ENCODE measurements at regions not wholly inside any gene's neighbourhood (a gene's known extent, or its start where the extent isn't known, plus 50 kb on each side); places are given as distances from the start of the nearest gene placed in this dataset.

DNA sequence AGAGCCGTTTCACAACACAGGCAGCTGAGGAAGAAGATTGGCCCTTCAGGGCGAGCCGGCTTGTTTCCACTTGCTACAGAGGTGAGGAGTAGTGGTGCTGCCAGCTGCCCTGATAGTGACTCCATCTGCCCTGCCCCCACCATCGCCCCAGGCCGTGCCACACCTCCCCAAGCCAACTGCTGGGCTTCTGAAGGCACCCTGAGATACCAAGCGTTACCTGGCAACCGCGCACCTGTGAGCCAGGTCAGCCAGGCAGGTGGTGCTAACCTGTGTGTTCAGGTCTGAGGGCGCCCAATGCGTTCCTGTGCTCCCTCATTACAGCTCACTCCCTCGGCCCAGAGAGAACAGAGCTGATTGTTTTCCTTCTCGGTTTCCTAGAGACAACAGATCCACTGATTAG lies 299.1 kb upstream of the ID4 start:
- Histone ChIP-seq H3K9me3 (replicated peaks in 1 of 2; ENCODE audit: control insufficient read depth in 1 of 2, insufficient read depth in 1 of 2, low read length in 2 of 2) (peaks cover 3 to 18% of the 10 kb centered on the region in 2 donors), H2AFZ (ENCODE audit: insufficient read depth, low read depth, low read length, poor library complexity, severe bottlenecking) (no peak overlapping the region), H3K27ac (ENCODE audit: low read depth in 1 of 2, low read length in 2 of 2) (no peak overlapping the region), H3K27me3 (ENCODE audit: control insufficient read depth in 2 of 2, insufficient read depth in 2 of 2, low read length in 2 of 2) (no peaks in the 10 kb centered on the region), H3K36me3 (replicated peaks in 1 of 2; ENCODE audit: control insufficient read depth in 1 of 2, insufficient read depth in 2 of 2, low read length in 2 of 2) (no peaks in the 10 kb centered on the region), H3K4me1 (ENCODE audit: control insufficient read depth in 1 of 2, insufficient read depth in 2 of 2, low read length in 2 of 2) (no peaks in the 10 kb centered on the region), H3K9ac (ENCODE audit: insufficient read depth, low read length, poor library complexity, severe bottlenecking) (no peak overlapping the region), H4K20me1 (ENCODE audit: insufficient read depth, low read length) (no peaks in the 10 kb centered on the region), H3K4me2 (replicated peaks; ENCODE audit: extremely low read depth, low read length, poor library complexity, severe bottlenecking) (no peak overlapping the region), H3K4me3 (replicated peaks in 1 of 3; ENCODE audit: low read depth in 2 of 3, low read length in 3 of 3) (no peak overlapping the region), H3K79me2 (ENCODE audit: insufficient read depth, low read length) (no peaks in the 10 kb centered on the region)
- 92% methylated on average over 9 of the region's 12 CpGs for WGBS (ENCODE audit: insufficient coverage)
- peaks cover 8 to 16% (median 12%) of the 10 kb centered on the region in 7 donors for H3K9me3 Mint-ChIP-seq
- no peaks in the 10 kb centered on the region for H3K4me1 Mint-ChIP-seq
- TF ChIP-seq, protein P1, sequence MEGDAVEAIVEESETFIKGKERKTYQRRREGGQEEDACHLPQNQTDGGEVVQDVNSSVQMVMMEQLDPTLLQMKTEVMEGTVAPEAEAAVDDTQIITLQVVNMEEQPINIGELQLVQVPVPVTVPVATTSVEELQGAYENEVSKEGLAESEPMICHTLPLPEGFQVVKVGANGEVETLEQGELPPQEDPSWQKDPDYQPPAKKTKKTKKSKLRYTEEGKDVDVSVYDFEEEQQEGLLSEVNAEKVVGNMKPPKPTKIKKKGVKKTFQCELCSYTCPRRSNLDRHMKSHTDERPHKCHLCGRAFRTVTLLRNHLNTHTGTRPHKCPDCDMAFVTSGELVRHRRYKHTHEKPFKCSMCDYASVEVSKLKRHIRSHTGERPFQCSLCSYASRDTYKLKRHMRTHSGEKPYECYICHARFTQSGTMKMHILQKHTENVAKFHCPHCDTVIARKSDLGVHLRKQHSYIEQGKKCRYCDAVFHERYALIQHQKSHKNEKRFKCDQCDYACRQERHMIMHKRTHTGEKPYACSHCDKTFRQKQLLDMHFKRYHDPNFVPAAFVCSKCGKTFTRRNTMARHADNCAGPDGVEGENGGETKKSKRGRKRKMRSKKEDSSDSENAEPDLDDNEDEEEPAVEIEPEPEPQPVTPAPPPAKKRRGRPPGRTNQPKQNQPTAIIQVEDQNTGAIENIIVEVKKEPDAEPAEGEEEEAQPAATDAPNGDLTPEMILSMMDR (IDR thresholded peaks at IDR 0.05), result no peak
- no peaks in the 10 kb centered on the region for H3K27me3 Mint-ChIP-seq (ENCODE audit: low read depth in 3 of 3)
- H3K36me3 Mint-ChIP-seq, result no peaks in the 10 kb centered on the region
- no peak overlapping the region for H3K27ac Mint-ChIP-seq
- no peak overlapping the region for H3K4me3 Mint-ChIP-seq
- intact Hi-C loops (cut with micrococcal nuclease), result no loop called here
- no peak for DNase-seq

DNA sequence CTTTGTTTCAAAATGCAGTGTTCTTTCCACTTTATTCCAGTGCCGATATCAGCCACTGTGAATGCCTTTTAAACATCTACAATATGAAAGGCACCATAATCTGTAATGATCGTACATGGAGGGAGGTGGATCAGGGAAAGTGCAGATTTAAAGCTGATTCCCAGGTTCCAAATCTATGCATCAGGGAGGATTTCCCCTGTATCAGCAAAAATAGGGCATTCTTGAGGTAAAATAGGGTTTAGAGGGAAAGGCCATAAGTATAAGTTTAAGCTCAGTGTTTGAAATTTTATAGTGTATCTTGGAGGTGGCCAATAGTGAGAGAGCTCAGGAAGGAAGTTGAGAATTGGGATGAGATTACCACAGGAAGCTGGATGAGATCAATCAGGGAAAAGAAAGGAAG lies 289.7 kb upstream of the ID4 start:
- H3K4me3 Mint-ChIP-seq, result no peak overlapping the region
- Histone ChIP-seq H3K4me3 (replicated peaks in 1 of 3; ENCODE audit: low read depth in 2 of 3, low read length in 3 of 3) (no peak overlapping the region), H3K9ac (ENCODE audit: insufficient read depth, low read length, poor library complexity, severe bottlenecking) (no peak overlapping the region), H3K27ac (ENCODE audit: low read depth in 1 of 2, low read length in 2 of 2) (no peak overlapping the region), H3K36me3 (replicated peaks in 1 of 2; ENCODE audit: control insufficient read depth in 1 of 2, insufficient read depth in 2 of 2, low read length in 2 of 2) (no peaks in the 10 kb centered on the region), H4K20me1 (ENCODE audit: insufficient read depth, low read length) (no peaks in the 10 kb centered on the region), H3K79me2 (ENCODE audit: insufficient read depth, low read length) (no peaks in the 10 kb centered on the region), H3K4me2 (replicated peaks; ENCODE audit: extremely low read depth, low read length, poor library complexity, severe bottlenecking) (no peak overlapping the region), H3K9me3 (replicated peaks in 1 of 2; ENCODE audit: control insufficient read depth in 1 of 2, insufficient read depth in 1 of 2, low read length in 2 of 2) (peaks cover 0 to 5% of the 10 kb centered on the region in 2 donors), H2AFZ (ENCODE audit: insufficient read depth, low read depth, low read length, poor library complexity, severe bottlenecking) (no peak overlapping the region), H3K27me3 (ENCODE audit: control insufficient read depth in 2 of 2, insufficient read depth in 2 of 2, low read length in 2 of 2) (no peaks in the 10 kb centered on the region), H3K4me1 (ENCODE audit: control insufficient read depth in 1 of 2, insufficient read depth in 2 of 2, low read length in 2 of 2) (no peaks in the 10 kb centered on the region)
- H3K36me3 Mint-ChIP-seq, result no peaks in the 10 kb centered on the region
- WGBS (ENCODE audit: insufficient coverage), result no CpG with 5 or more reads among the region's 2 CpGs
- intact Hi-C loops (cut with micrococcal nuclease), result no loop called here
- no peaks in the 10 kb centered on the region for H3K4me1 Mint-ChIP-seq
- H3K27me3 Mint-ChIP-seq (ENCODE audit: low read depth in 3 of 3), result no peaks in the 10 kb centered on the region
- TF ChIP-seq, protein P1 (IDR thresholded peaks at IDR 0.05), result no peak
- DNase-seq, result no peak
- H3K9me3 Mint-ChIP-seq, result peaks cover 0 to 3% (median 0%) of the 10 kb centered on the region in 7 donors
- no peak overlapping the region for H3K27ac Mint-ChIP-seq

All from CD14-positive monocyte (primary cell).